ENCODE measurements at regions not wholly inside any gene's neighbourhood (a gene's known extent, or its start where the extent isn't known, plus 50 kb on each side); places are given as distances from the start of the nearest gene placed in this dataset.

GRCh38 chrX:98398542-98398941, 1514.8 kb downstream of the RPA4 start:
- no peak for DNase-seq

- DNase-seq = no peak
Measured at GRCh38 chrX:98405376-98405775, 1521.7 kb downstream of the RPA4 start.

- DNase-seq = no peak
Measured at GRCh38 chrX:98407584-98407983, 1523.9 kb downstream of the RPA4 start.

DNA sequence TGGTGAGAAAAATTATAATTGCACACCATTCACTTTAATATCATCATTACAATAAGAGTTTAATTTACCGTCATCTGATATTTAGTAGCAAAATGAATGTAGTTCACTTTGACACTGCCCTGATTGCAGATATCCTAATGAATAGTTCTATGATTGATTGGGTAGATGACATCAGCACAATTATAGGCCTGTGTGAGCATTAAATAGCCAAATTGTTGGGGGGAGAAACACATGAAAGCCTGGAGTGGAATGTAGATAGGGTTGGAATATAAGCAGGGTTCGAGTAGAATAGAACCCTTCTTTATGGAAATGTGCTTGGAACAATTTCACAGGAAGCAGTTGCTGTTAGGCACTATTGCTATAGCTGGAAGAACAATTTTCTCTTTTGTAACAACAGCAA, 1526.2 kb downstream of the RPA4 start:
- no peak for DNase-seq

DNA sequence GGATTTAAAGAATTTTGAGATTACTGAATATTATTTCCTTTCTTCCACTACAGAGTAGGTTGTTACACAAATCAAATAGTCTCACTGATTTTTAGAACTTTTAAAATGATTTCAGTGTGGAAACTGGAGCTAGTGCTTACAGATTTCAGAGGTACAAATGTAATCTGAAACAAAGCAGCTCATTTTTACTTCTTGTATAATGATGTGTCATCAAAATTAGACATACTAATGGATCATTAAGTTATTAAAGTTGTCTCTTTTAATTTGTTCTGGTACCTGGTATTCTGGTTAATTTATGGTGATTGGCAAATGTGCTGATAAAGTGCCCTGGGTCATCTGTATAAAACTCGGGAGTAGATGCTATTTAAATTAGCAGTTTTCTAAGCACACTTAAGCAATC, 1528.3 kb downstream of the RPA4 start:
- DNase-seq = no peak

GRCh38 chrX:98422536-98422935, 1538.8 kb downstream of the RPA4 start:
- DNase-seq = no peak

DNA sequence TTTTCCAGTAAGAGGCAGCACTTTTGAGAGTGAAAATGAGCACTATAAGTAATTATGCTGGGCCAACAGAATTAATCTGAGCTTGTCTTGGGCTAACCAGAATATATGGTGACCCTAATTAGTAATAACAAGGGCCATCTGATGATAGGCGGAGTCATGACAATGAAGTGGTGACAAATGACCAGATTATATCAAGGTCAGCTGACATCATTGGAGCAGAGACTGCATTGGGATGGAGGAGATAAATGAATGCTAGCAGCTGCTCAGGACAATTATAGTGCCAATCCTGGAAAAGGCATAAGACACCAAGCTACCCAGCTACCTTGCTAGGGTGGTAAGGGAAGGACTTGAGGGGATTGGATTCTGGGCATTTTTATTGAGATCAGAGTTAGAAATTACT, 1548.7 kb downstream of the RPA4 start:
- no peak for DNase-seq

DNA sequence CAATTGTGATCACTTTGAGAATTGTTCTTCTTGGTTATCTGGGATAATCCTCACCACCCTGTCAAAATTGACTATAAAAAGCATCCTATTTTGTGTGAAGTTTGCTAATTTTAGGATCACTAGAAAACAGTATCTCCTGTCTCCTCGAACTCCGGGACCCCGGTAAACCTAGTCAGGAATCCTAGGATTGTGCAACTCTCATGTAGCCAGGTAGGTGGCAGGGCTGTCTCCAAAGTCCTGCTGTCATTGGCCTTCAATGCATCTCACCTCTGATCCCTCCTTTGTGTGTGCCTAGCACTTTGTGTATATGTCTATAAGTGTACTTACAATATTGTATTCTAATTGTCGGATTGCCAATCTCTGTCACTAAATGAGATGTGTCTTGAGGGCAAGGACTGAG, 1564.8 kb downstream of the RPA4 start:
- DNase-seq = no peak

GRCh38 chrX:98452456-98452855, 1568.7 kb downstream of the RPA4 start:
- DNase-seq = no peak

GRCh38 chrX:98459669-98460068, 1576.0 kb downstream of the RPA4 start:
- DNase-seq = no peak

- no peak for DNase-seq
Measured at GRCh38 chrX:98480606-98481005, 1596.9 kb downstream of the RPA4 start.

- no peak for DNase-seq
Measured at GRCh38 chrX:98481636-98482035, 1597.9 kb downstream of the RPA4 start.

GRCh38 chrX:98490670-98491069, 1607.0 kb downstream of the RPA4 start:
- no peak for DNase-seq

DNA sequence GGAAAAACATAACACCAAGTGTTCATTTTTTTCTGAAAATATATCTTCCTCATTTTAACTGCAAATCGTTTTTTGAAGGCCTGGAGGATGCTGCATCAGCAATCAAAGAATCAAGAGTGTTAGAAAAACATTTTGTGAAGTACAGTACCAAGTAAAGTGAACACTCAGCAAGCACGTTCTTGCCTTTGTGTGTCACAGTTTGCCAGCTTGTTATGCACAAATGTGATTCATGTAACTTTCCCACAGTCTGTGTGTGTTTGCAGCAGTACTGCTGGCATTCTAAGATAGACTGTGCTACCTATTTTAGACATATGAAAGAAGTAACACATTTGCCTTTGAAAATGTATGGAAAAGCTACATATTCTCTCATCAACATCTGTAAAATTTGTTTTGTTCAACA, 1617.7 kb downstream of the RPA4 start:
- no peak for DNase-seq

DNA sequence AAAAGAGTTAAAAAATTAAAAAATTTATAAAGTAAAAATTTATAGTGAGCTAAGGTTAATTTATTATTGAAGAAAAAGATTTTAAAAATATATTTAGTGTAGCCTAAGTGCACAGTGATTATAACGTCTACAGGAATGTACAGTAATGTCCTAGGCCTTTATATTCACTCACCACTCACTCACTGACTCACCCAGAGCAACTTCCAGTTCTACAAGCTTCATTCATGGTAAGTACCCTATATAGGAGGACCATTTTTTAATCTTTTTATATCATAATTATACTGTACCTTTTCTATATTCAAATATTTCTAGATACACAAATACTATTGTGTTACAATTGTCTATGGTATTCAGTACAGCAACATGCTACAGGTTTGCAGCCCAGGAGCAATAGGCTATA, 1623.2 kb downstream of the RPA4 start:
- DNase-seq = no peak

DNA sequence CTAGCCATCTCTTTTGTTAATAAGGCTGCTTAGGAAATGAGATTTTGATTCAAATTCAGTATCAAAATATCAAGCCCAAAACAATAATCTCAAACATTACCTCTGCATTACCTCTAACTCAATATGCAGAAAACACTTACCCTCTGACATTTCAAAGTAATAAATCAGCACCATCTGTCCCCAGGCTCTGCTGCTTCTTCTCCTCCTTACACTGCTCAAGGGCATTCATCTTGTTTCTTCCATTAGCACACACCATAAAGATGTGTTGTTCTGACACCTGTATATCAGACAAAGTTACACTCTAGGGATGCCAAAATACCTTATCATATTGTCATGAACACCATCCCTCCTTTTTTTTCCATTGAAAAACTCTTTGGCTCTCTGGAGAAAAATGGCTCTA, 1630.3 kb downstream of the RPA4 start:
- no peak for DNase-seq

DNA sequence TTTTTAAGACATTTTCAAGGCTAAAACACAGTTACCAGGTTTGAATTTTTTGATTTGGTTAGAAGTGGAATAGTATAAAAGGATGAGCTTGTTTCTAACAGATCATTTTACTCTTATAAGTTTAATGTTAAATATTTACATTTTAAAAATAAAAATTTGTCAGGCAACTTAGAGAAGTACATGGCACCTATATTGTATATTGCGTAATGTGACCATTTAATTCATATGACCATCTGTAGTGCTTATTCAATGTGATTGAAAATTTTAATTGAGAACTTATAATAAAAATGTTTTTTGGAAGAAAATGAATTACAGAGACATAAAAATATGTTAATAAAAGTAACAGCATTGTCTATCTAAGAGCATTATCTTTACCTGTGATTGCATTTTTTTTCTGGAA, 1632.4 kb downstream of the RPA4 start:
- DNase-seq = no peak

GRCh38 chrX:98523026-98523425, 1639.3 kb downstream of the RPA4 start:
- DNase-seq = no peak

- DNase-seq = no peak
Measured at GRCh38 chrX:98523521-98523920, 1639.8 kb downstream of the RPA4 start.

DNA sequence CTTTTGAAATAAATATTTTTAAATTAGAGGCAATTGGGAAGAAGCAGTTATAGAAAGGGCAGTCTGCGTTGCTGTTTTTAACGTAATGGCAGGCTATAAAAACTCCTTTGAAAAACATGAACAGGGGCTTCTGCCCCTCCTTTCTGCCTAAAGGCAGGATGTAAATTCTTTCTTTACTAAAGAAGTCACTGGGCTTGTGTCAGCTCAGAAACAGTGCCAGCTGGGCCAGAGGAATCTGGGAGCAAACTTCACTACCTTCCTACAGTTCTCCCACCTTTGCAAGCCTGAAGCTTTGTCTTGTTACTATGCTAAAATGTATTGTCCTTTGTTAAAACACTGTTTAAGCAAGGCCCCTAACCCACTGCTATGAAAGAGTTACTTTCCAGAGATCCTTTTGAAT, 1664.8 kb downstream of the RPA4 start:
- DNase-seq = no peak

GRCh38 chrX:98568795-98569194, 1685.1 kb downstream of the RPA4 start:
- no peak for DNase-seq

GRCh38 chrX:98605941-98606340, 1722.2 kb downstream of the RPA4 start:
- no peak for DNase-seq

DNA sequence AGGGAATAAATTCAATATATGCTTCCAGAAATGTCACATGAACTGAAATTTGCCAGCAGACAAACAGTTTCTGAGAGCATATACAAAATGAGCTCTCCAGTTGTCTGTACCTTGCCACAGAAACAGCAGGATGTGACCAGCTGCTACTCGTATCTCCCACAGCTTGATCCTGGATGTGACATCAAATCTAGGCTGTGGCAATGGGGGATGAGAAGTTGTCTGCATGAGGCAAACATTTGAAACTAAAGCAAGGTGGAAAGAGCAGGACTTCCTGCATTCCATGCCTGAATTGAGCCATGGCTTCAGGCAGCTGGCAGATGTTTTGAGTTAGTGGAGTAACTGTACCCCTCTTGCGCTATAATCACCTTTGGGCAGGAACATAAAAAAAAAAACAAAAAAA, 1724.0 kb downstream of the RPA4 start:
- DNase-seq = no peak

DNA sequence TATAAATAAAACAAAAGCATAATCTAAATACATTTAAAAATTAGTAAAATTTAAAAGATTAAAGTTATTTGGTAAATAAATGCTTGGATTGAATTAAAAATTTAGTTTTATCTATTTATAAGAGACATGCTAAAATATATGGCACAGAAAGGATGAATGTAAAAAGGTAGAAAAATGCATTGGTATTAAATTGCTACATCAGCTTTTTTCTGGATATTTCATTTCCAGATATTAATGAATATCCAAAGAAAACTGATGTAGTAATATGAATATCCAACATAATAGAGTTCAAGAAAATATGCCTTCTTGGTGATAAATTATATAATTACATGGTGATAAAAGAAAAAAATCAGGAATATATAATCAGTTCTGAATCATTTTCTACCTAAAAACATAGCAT, 1743.9 kb downstream of the RPA4 start:
- DNase-seq = no peak

GRCh38 chrX:98637451-98637850, 1753.7 kb downstream of the RPA4 start:
- DNase-seq = no peak

DNA sequence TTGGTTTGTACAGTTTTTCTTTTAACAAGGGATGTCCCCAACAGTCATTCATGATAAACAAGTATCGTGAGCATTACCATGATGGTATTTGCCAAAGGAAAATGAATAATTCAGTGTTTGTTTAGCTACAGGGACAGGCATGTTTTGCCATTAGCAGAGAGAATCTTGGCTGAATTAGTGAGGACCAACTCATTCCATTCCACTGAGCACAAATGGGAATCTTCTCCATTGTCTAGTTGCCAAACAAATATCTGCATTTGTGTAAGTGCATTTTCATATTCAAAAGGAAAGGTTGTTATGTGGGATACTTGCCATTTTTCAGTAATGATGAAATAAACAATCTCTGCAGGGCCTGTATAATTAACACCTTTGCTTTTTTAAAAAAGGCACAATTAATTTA, 1762.6 kb downstream of the RPA4 start:
- no peak for DNase-seq

All from stimulated activated CD8-positive, alpha-beta memory T cell treated with anti-CD3 and anti-CD28 coated beads, Interleukin-4, amount 100 ng/mL, for 48 hours (primary cell).